ENCODE measurements at regions not wholly inside any gene's neighbourhood (a gene's known extent, or its start where the extent isn't known, plus 50 kb on each side); places are given as distances from the start of the nearest gene placed in this dataset.

DNA sequence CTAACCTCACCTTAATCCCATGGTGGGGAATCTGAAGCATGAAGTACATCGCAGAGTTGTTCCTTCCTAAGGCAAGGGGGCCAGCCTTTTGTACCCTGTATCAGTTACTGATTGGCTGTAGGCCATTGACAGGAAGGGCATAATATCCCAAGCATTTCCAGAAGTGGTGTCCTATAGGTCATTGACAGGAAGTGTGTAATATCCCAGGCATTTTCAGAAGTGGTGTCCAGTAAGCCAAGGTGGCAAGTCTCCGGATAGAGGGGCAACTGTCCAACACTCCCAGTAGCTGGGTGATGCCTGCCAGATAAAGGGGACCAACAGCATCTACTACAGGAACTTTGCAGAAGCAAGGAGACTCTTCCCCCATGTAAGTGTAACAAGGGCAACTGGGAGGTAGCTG, 52.1 kb upstream of the MYRIP start:
- TF ChIP-seq REST (IDR thresholded peaks at IDR 0.05; ENCODE audit: borderline replicate concordance) (no peak), EP300 (conservative IDR thresholded peaks at IDR 0.05; ENCODE audit: poor library complexity, severe bottlenecking) (no peak), POLR2AphosphoS5 (IDR thresholded peaks at IDR 0.05) (no peak), MXI1 (conservative IDR thresholded peaks at IDR 0.05; ENCODE audit: poor library complexity, severe bottlenecking) (no peak)

All from neural cell (in vitro differentiated cells).